Activated T-helper 17 cell treated with anti-CD3 and anti-CD28 coated beads, Interleukin-2, amount 50 U/mL, for 72 hours (primary cell): ENCODE measurements at regions not wholly inside any gene's neighbourhood (a gene's known extent, or its start where the extent isn't known, plus 50 kb on each side); places are given as distances from the start of the nearest gene placed in this dataset.
A peak's percentile ranks its signal among the peaks of the same experiment; 100 is the strongest.

ENCODE experiments used
- ATAC-seq: fragments of 150-1000 bp; cut with Tn5 transposase; replicated peaks from 2 replicates; pipeline ENCODE4 v1.10.0; 2021; ENCODE audit warnings: mild to moderate bottlenecking, moderate library complexity
- H3K27ac Mint-ChIP-seq: one replicate; pipeline ENCODE4 v1.8.0; 2022; ENCODE audit warnings: mixed read lengths
- H3K27me3 Mint-ChIP-seq: one replicate; pipeline ENCODE4 v1.8.0; 2022; ENCODE audit warnings: mixed read lengths
- H3K36me3 Mint-ChIP-seq: one replicate; pipeline ENCODE4 v1.8.0; 2022; ENCODE audit warnings: low read depth, mild to moderate bottlenecking, mixed read lengths
- H3K4me1 Mint-ChIP-seq: one replicate; pipeline ENCODE4 v1.8.0; 2022; ENCODE audit warnings: mixed read lengths
- H3K4me3 Mint-ChIP-seq: one replicate; pipeline ENCODE4 v1.8.0; 2022; ENCODE audit warnings: mild to moderate bottlenecking, mixed read lengths
- H3K9me3 Mint-ChIP-seq: one replicate; pipeline ENCODE4 v1.8.0; 2022; ENCODE audit warnings: mixed read lengths

DNA sequence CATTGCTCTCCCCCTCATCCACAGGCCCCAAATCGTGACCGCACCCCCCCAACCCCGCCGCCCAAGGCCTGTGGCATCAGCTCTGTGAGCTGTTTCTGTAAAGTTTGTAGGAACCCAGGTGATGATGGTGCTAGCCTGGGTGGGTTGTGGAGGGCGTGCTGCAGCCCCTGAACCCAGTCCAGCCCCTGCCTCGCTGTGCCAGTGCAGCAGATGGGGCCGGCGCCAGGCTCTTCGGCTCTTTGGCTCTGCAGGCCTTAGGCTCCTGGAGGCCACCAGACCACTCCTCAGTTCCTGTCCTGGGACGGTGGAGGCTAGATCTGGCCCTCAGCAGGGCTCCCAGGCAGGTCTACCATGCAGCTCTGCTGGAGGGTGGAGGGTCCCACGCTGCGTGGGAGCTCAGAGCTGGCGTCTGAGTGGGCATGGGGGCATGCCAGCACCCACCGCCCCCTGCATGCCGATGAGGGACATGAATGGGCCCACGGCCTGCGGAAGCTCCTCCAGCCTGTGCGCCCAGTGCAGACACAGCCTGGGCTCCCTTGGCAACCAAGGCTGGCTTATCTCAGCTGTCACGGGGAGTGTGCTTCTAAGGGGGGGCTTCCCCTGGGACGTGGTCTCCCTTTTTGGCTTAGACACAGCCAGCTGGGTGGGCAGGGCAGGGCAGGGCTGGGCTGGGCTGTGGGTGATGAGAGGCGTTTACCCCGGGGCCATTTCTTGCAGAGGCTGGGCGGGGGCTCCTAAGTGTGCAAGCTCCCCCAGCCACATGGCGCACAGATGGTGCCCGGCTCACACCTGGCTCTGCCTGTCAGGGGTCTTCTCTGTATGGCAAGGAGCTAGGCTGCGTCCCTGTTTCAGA is 1187.6 kb downstream of the BRD1 start:
- ATAC-seq = no peak
- H3K4me1 Mint-ChIP-seq = no peaks in the 10 kb centered on the region

DNA sequence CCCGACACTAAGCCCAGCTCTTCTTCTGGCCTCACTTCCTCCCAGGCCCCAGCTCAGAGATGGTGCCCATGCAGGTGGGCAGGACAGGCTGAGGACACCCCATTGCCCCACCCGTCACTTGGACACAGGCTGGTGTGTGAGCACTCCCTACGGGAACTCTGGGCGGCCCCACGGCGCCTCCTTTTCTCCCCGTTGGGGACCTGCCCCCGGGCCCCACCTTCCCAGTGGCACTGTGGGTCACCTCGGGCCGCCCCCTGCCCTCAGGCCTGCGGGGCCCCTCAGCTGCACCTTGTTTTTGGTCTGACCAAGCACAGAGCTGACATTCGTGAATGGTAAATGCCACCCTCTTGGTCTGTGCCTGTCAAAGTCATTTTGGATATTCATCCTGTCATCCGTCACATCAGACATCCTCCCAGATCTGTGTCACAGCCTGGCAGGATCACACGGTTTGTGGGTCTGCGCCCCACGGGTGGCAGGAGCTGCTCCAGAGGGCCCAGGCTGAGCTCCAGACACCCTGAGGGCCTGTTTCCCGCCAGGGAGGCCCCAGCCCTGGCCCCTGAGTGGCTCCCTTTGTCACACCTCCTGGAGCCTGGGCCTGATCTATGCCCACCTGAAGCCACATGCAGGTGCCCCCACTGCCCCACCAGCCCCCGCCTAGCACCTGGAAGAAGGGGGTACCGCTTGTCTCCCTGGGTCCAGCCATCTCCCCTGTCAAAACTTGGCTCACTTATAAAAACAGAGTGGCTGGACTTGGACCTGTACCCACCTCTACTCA is 1188.5 kb downstream of the BRD1 start:
- H3K27ac Mint-ChIP-seq = no peak overlapping the region
- no peaks in the 10 kb centered on the region for H3K27me3 Mint-ChIP-seq
- H3K4me1 Mint-ChIP-seq = no peaks in the 10 kb centered on the region
- no peaks in the 10 kb centered on the region for H3K36me3 Mint-ChIP-seq
- H3K9me3 Mint-ChIP-seq = no peaks in the 10 kb centered on the region
- H3K4me3 Mint-ChIP-seq = no peak overlapping the region
- no peak for ATAC-seq

More for the DNA sequence above, 1187.6 kb downstream of the BRD1 start:
- Mint-ChIP-seq H3K36me3 (no peaks in the 10 kb centered on the region), H3K27ac (no peak overlapping the region), H3K27me3 (no peaks in the 10 kb centered on the region), H3K9me3 (no peaks in the 10 kb centered on the region), H3K4me3 (no peak overlapping the region)

DNA sequence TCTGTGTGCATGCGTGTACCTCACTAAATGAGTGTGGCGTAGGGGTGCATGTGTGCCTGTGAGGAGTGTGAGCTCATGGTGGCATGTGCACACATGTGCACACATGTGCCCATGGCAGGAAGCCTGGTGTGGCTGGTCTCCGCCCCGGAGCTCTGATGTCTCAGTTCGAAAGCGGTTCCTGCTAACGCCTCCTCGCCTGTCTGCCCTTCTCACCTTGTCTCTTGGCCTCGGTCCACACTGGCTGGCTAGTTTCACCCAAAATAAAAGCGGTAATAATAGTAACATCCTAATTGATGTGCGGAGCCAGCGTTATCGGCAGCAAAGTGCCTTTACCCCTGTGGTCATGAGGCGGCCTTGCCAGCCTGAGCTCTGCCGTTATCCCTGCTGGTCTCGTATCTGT is 1190.4 kb downstream of the BRD1 start:
- ATAC-seq = no peak
- no peaks in the 10 kb centered on the region for H3K27me3 Mint-ChIP-seq
- H3K4me3 Mint-ChIP-seq = no peak overlapping the region
- H3K9me3 Mint-ChIP-seq = no peaks in the 10 kb centered on the region
- H3K4me1 Mint-ChIP-seq = no peaks in the 10 kb centered on the region
- no peaks in the 10 kb centered on the region for H3K36me3 Mint-ChIP-seq
- no peak overlapping the region for H3K27ac Mint-ChIP-seq

DNA sequence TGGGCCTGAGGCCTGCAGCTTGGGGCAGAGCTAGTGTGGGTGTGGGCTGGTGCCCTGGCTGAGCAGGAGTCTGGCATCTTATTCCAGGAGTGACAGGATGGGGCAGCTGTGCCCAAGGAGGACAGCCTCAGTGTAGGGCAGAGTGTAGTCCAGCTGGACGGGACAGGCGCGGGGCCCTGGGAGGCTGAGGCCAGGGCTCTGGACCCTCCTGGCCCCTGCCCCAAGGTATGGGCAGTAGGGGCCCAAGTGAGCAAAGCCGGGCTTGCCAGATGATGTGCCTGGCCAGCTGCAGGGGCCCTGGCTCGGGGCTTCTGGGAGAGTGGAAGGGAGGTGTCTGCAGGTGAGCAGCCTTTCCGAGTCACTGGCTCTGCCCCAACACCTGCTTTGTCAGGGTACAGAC is 1190.9 kb downstream of the BRD1 start:
- H3K9me3 Mint-ChIP-seq = no peaks in the 10 kb centered on the region
- no peaks in the 10 kb centered on the region for H3K27me3 Mint-ChIP-seq
- no peak overlapping the region for H3K27ac Mint-ChIP-seq
- no peak for ATAC-seq
- H3K36me3 Mint-ChIP-seq = no peaks in the 10 kb centered on the region
- H3K4me3 Mint-ChIP-seq = no peak overlapping the region
- no peaks in the 10 kb centered on the region for H3K4me1 Mint-ChIP-seq

- Mint-ChIP-seq H3K9me3 (no peaks in the 10 kb centered on the region), H3K36me3 (no peaks in the 10 kb centered on the region), H3K4me3 (no peak overlapping the region), H3K27ac (no peak overlapping the region), H3K4me1 (no peaks in the 10 kb centered on the region), H3K27me3 (no peaks in the 10 kb centered on the region)
- ATAC-seq = no peak
Observed at GRCh38 chr22:48635816-48636215, 1191.9 kb downstream of the BRD1 start.

GRCh38 chr22:48635031-48635430 is 1192.6 kb downstream of the BRD1 start:
- no peaks in the 10 kb centered on the region for H3K4me1 Mint-ChIP-seq
- no peaks in the 10 kb centered on the region for H3K27me3 Mint-ChIP-seq
- no peak for ATAC-seq
- H3K9me3 Mint-ChIP-seq = no peaks in the 10 kb centered on the region
- no peaks in the 10 kb centered on the region for H3K36me3 Mint-ChIP-seq
- H3K27ac Mint-ChIP-seq = no peak overlapping the region
- H3K4me3 Mint-ChIP-seq = no peak overlapping the region

- H3K27me3 Mint-ChIP-seq = no peaks in the 10 kb centered on the region
- H3K9me3 Mint-ChIP-seq = no peaks in the 10 kb centered on the region
- no peak overlapping the region for H3K27ac Mint-ChIP-seq
- no peaks in the 10 kb centered on the region for H3K36me3 Mint-ChIP-seq
- H3K4me3 Mint-ChIP-seq = no peak overlapping the region
- peak; percentile 52 for ATAC-seq
- H3K4me1 Mint-ChIP-seq = no peaks in the 10 kb centered on the region
Observed at GRCh38 chr22:48633996-48634836, 1193.5 kb downstream of the BRD1 start.

GRCh38 chr22:48632646-48633246 is 1194.9 kb downstream of the BRD1 start:
- H3K4me1 Mint-ChIP-seq = no peaks in the 10 kb centered on the region
- no peaks in the 10 kb centered on the region for H3K27me3 Mint-ChIP-seq
- H3K27ac Mint-ChIP-seq = no peak overlapping the region
- H3K36me3 Mint-ChIP-seq = no peaks in the 10 kb centered on the region
- ATAC-seq = no peak
- no peaks in the 10 kb centered on the region for H3K9me3 Mint-ChIP-seq
- H3K4me3 Mint-ChIP-seq = no peak overlapping the region

- H3K27ac Mint-ChIP-seq = no peak overlapping the region
- no peaks in the 10 kb centered on the region for H3K27me3 Mint-ChIP-seq
- H3K4me1 Mint-ChIP-seq = no peaks in the 10 kb centered on the region
- H3K36me3 Mint-ChIP-seq = no peaks in the 10 kb centered on the region
- no peaks in the 10 kb centered on the region for H3K9me3 Mint-ChIP-seq
- H3K4me3 Mint-ChIP-seq = no peak overlapping the region
- ATAC-seq = no peak
Observed at GRCh38 chr22:48631288-48631863, 1196.3 kb downstream of the BRD1 start.

GRCh38 chr22:48630848-48631247 is 1196.8 kb downstream of the BRD1 start:
- no peaks in the 10 kb centered on the region for H3K36me3 Mint-ChIP-seq
- H3K9me3 Mint-ChIP-seq = no peaks in the 10 kb centered on the region
- H3K4me3 Mint-ChIP-seq = no peak overlapping the region
- H3K27me3 Mint-ChIP-seq = no peaks in the 10 kb centered on the region
- no peak for ATAC-seq
- H3K4me1 Mint-ChIP-seq = no peaks in the 10 kb centered on the region
- H3K27ac Mint-ChIP-seq = no peak overlapping the region

GRCh38 chr22:48630433-48630754 is 1197.3 kb downstream of the BRD1 start:
- no peaks in the 10 kb centered on the region for H3K27me3 Mint-ChIP-seq
- H3K36me3 Mint-ChIP-seq = no peaks in the 10 kb centered on the region
- H3K4me1 Mint-ChIP-seq = no peaks in the 10 kb centered on the region
- ATAC-seq = no peak
- no peak overlapping the region for H3K27ac Mint-ChIP-seq
- no peaks in the 10 kb centered on the region for H3K9me3 Mint-ChIP-seq
- H3K4me3 Mint-ChIP-seq = no peak overlapping the region

DNA sequence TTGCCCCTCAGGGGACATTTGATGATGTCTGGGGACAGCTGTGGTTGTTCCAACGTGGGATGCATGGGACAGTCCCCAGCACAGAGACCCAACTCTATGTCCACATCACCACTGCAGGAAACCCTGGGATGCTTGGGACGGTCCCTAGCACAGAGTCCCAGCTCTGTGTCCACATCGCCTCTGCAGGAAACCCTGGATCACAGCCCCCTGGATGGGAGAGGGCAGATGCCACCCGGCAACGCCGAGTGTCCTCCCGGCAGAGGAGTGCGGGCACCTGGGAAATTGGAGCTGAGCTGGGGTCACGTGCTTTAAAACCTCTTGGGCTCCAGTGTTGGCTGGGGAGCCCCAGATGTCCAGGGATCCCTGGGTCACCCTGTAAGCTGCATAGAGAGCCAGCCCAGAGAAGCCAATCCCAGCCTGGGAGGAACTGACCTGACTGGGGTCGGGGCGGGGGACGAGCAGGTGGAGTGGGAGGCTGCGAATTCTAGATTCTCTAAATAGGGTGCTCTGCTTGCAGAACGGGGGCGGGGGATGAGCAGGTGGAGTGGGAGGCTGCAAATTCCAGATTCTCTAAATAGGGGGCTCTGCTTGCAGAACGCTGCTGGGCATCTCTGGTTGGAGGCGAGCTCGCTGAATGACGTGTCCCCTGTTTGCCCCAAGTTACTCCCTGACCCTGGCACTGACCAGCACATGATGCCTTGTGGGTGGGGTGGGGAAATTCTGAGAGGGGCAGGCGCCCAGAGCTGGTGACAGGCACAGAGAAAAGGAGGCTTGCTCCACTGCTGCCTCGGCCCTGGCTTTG is 1197.8 kb downstream of the BRD1 start:
- H3K27ac Mint-ChIP-seq = no peak overlapping the region
- no peaks in the 10 kb centered on the region for H3K4me1 Mint-ChIP-seq
- no peak overlapping the region for H3K4me3 Mint-ChIP-seq
- H3K9me3 Mint-ChIP-seq = no peaks in the 10 kb centered on the region
- H3K36me3 Mint-ChIP-seq = no peaks in the 10 kb centered on the region
- ATAC-seq = no peak
- no peaks in the 10 kb centered on the region for H3K27me3 Mint-ChIP-seq

GRCh38 chr22:48628891-48629543 is 1198.7 kb downstream of the BRD1 start:
- no peak overlapping the region for H3K4me3 Mint-ChIP-seq
- H3K9me3 Mint-ChIP-seq = no peaks in the 10 kb centered on the region
- ATAC-seq = no peak
- H3K36me3 Mint-ChIP-seq = no peaks in the 10 kb centered on the region
- no peak overlapping the region for H3K27ac Mint-ChIP-seq
- no peaks in the 10 kb centered on the region for H3K27me3 Mint-ChIP-seq
- no peaks in the 10 kb centered on the region for H3K4me1 Mint-ChIP-seq
